PC-3 (cell line): ENCODE measurements at regions not wholly inside any gene's neighbourhood (a gene's known extent, or its start where the extent isn't known, plus 50 kb on each side); places are given as distances from the start of the nearest gene placed in this dataset.

Source experiments
- ATAC-seq: fragments of 200-7000 bp; cut with Tn5 transposase; 2 replicates; pipeline ENCODE4 v1.9.1; 2020; ENCODE audit warnings: mild to moderate bottlenecking, moderate library complexity
- BruUV-seq: library from RNA; stranded (reverse); fragments of 400-500 nt; replicated peaks from 2 replicates; lab custom pipeline; 2021; lab: Mats Ljungman, UMichigan
- CTCF ChIA-PET: fragments of 300-600 bp; sonication (Branson Sonifier 250); formaldehyde crosslinking; loops from one replicate; lab custom pipeline; 2022; ENCODE audit warnings: antibody characterized with exemption; lab: Charles Lee
- POLR2A ChIA-PET: fragments of 300-600 bp; sonication (Branson Sonifier 250); formaldehyde crosslinking; loops from one replicate; lab custom pipeline; 2022; ENCODE audit warnings: antibody characterized with exemption; ENCODE audit not compliant: unreplicated experiment; lab: Charles Lee
- DNase-seq: peaks from one replicate; pipeline ENCODE4 v3.0.0-alpha.2; 2015
- H2AFZ ChIP-seq: fragments of 300-600 bp; sonication (generic); 2 replicates; pipeline ENCODE4 v1.6.0; 2016; ENCODE audit warnings: antibody characterized with exemption, low read length
- H3F3A ChIP-seq: fragments of 300-600 bp; sonication (generic); one replicate; pipeline ENCODE4 v1.6.0; 2017; ENCODE audit warnings: antibody characterized with exemption, low read length, control low read depth, mild to moderate bottlenecking; ENCODE audit not compliant: unreplicated experiment
- H3K27ac ChIP-seq: fragments of 300-600 bp; sonication (generic); 2 replicates; pipeline ENCODE4 v1.5.1; 2016; ENCODE audit warnings: mild to moderate bottlenecking, low read length
- H3K27me3 ChIP-seq: fragments of 300-600 bp; sonication (generic); 2 replicates; pipeline ENCODE4 v1.6.1; 2016; ENCODE audit warnings: low read length, mixed read lengths
- H3K36me3 ChIP-seq: fragments of 300-600 bp; sonication (generic); 2 replicates; pipeline ENCODE4 v1.6.1; 2016; ENCODE audit warnings: low read depth, mixed run types, low read length, mixed read lengths
- H3K4me1 ChIP-seq: fragments of 300-600 bp; sonication (generic); 2 replicates; pipeline ENCODE4 v1.5.1; 2016; ENCODE audit warnings: low read length; ENCODE audit not compliant: insufficient read depth
- H3K4me2 ChIP-seq: fragments of 300-600 bp; sonication (generic); 2 replicates; pipeline ENCODE4 v1.6.0; 2016; ENCODE audit warnings: low read length
- H3K4me3 ChIP-seq: fragments of 300-600 bp; sonication (generic); 2 replicates; pipeline ENCODE4 v1.5.1; 2016; ENCODE audit warnings: mild to moderate bottlenecking, low read length, mixed read lengths
- H3K79me2 ChIP-seq: fragments of 300-600 bp; sonication (generic); 2 replicates; pipeline ENCODE4 v1.6.1; 2017; ENCODE audit warnings: low read length, mixed read lengths
- H3K9ac ChIP-seq: fragments of 300-600 bp; sonication (generic); 2 replicates; pipeline ENCODE4 v1.6.0; 2016; ENCODE audit warnings: mild to moderate bottlenecking, low read length
- H3K9me2 ChIP-seq: fragments of 300-600 bp; sonication (generic); replicated peaks from 2 replicates; pipeline ENCODE4 v1.6.1; 2016; ENCODE audit warnings: mixed run types, low read length, mixed read lengths
- H3K9me3 ChIP-seq: fragments of 300-600 bp; sonication (generic); 2 replicates; pipeline ENCODE4 v1.6.1; 2016; ENCODE audit warnings: low read length, mixed read lengths
- H4K20me1 ChIP-seq: fragments of 300-600 bp; sonication (generic); 2 replicates; pipeline ENCODE4 v1.6.1; 2016; ENCODE audit warnings: low read length, mixed read lengths
- EZH2 ChIP-seq: fragments of 300-600 bp; sonication (generic); IDR thresholded peaks from one replicate; pipeline ENCODE4 v1.6.1; 2017; ENCODE audit warnings: antibody characterized with exemption, mild to moderate bottlenecking, low read length; ENCODE audit not compliant: unreplicated experiment
- EZH2phosphoT487 ChIP-seq: fragments of 300-600 bp; sonication (generic); IDR thresholded peaks from 2 replicates; pipeline ENCODE4 v1.6.1; 2018; ENCODE audit warnings: mild to moderate bottlenecking, antibody characterized with exemption, low read length, borderline replicate concordance
- intact Hi-C: fragments of 100-400 bp; cut with micrococcal nuclease; formaldehyde crosslinking; loops from 2 replicates; pipeline ENCODE4 v1.9.0; 2023
- TF ChIP-seq, protein P1 (sequence below): fragments of 300-600 bp; sonication (generic); conservative IDR thresholded peaks from 2 replicates; pipeline ENCODE4 v1.5.1; 2017; ENCODE audit warnings: antibody characterized with exemption, low read depth, mild to moderate bottlenecking, low read length

- TF ChIP-seq EZH2phosphoT487: no peak
- no peak for TF ChIP-seq EZH2
- TF ChIP-seq, protein P1, sequence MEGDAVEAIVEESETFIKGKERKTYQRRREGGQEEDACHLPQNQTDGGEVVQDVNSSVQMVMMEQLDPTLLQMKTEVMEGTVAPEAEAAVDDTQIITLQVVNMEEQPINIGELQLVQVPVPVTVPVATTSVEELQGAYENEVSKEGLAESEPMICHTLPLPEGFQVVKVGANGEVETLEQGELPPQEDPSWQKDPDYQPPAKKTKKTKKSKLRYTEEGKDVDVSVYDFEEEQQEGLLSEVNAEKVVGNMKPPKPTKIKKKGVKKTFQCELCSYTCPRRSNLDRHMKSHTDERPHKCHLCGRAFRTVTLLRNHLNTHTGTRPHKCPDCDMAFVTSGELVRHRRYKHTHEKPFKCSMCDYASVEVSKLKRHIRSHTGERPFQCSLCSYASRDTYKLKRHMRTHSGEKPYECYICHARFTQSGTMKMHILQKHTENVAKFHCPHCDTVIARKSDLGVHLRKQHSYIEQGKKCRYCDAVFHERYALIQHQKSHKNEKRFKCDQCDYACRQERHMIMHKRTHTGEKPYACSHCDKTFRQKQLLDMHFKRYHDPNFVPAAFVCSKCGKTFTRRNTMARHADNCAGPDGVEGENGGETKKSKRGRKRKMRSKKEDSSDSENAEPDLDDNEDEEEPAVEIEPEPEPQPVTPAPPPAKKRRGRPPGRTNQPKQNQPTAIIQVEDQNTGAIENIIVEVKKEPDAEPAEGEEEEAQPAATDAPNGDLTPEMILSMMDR: no peak
- no peak overlapping the region for H2AFZ ChIP-seq
- DNase-seq: no peak
- no peaks in the 10 kb centered on the region for H3K9me2 ChIP-seq
- ChIA-PET POLR2A (interaction anchor here (1.1 kb wide), 1 partner anchor 49 kb away, joined by 7 read pairs; no protein-coding TSS in a partner anchor), CTCF (no interaction called here)
- no peaks in the 10 kb centered on the region for H3K79me2 ChIP-seq
- H3K27ac ChIP-seq: peak overlapping the region; percentile 40
- H3K36me3 ChIP-seq: no peaks in the 10 kb centered on the region
- no peaks in the 10 kb centered on the region for H3K27me3 ChIP-seq
- no peaks in the 10 kb centered on the region for H3F3A ChIP-seq
- no peaks in the 10 kb centered on the region for H4K20me1 ChIP-seq
- intact Hi-C loops: no loop called here
- peak overlapping the region; percentile 16; the same call in 1 of the 2 replicates for H3K9ac ChIP-seq
- no TSS peak for BruUV-seq
- ATAC-seq: no peak
- H3K4me1 ChIP-seq: peaks cover 23% of the 10 kb centered on the region
- H3K4me2 ChIP-seq: no peak overlapping the region
- no peaks in the 10 kb centered on the region for H3K9me3 ChIP-seq
- H3K4me3 ChIP-seq: no peak overlapping the region
These were observed 135.3 kb upstream of the NEDD9 start for GRCh38 chr6:11367638-11368199.

DNA sequence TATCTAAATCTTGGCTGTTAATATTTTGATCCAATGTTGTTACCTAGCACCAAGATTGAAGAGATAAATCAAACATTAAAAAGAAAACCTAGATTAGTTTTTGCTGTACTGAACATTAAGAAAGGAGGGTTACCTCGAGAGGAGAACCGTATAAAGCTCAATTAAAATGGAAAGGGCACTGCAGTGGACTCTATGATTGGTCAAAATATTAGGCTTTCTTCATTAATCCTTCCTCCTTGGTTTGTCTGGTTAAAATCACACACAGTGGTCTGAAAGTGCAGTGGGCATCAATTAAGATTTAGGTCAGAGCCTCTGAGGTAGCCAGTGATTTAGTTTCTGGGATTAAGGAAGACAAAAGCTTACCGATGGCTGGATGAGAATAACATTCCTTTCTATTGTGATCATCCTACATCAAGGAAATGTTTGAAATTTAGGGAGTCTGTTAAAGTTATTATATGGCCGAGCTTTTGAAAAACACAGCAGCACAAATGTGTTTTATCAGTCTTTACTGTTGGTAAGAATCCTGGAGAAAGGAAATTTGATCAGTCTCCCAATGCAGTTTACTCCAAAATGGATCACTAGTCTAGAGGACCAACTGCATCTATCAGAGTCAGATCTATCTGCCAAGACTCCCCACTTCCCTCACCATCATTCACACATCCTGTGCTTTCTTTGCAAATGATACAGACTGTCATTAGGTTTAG lies 134.6 kb upstream of the NEDD9 start:
- DNase-seq: peak; percentile 19
- Histone ChIP-seq H3K36me3 (no peaks in the 10 kb centered on the region), H4K20me1 (no peaks in the 10 kb centered on the region), H3K9me2 (no peaks in the 10 kb centered on the region), H3K4me2 (no peak overlapping the region), H3K9me3 (no peaks in the 10 kb centered on the region), H3K4me1 (peaks cover 23% of the 10 kb centered on the region), H3K79me2 (no peaks in the 10 kb centered on the region), H2AFZ (no peak overlapping the region), H3K4me3 (no peak overlapping the region), H3K9ac (no peak overlapping the region; the same call in 1 of the 2 replicates), H3K27me3 (no peaks in the 10 kb centered on the region), H3K27ac (peak overlapping the region; percentile 40; the same call in 1 of the 2 replicates), H3F3A (no peaks in the 10 kb centered on the region)
- TF ChIP-seq EZH2phosphoT487 (no peak), EZH2 (no peak)
- TF ChIP-seq, protein P1: no peak
- intact Hi-C loops: no loop called here
- ChIA-PET CTCF (no interaction called here), POLR2A (interaction anchor here (1.1 kb wide), 1 partner anchor 49 kb away, joined by 7 read pairs; no protein-coding TSS in a partner anchor)
- BruUV-seq: no TSS peak
- peak; percentile 53 for ATAC-seq
